ENCODE measurements at regions not wholly inside any gene's neighbourhood (a gene's known extent, or its start where the extent isn't known, plus 50 kb on each side); places are given as distances from the start of the nearest gene placed in this dataset.

GRCh38 chr3:181796641-181797040 lies 84.9 kb downstream of the SOX2 start:
- no peak for DNase-seq
- no CpG with 5 or more reads among the region's 3 CpGs for WGBS (ENCODE audit: insufficient coverage, low lambda C conversion rate)
- no peaks in the 10 kb centered on the region for H3K4me1 ChIP-seq (ENCODE audit: control insufficient read depth, insufficient read depth, low read length)
- H3K27me3 ChIP-seq (ENCODE audit: control insufficient read depth, insufficient read depth, low read length): no peaks in the 10 kb centered on the region
- H3K27ac ChIP-seq (ENCODE audit: low read length): no peak overlapping the region
- H3K36me3 ChIP-seq (ENCODE audit: control insufficient read depth, insufficient read depth, low read length): no peaks in the 10 kb centered on the region
- no peaks in the 10 kb centered on the region for H3K9me3 ChIP-seq (ENCODE audit: control insufficient read depth, low read depth, low read length)
- no peak overlapping the region for H3K4me3 ChIP-seq (ENCODE audit: low read length)

DNA sequence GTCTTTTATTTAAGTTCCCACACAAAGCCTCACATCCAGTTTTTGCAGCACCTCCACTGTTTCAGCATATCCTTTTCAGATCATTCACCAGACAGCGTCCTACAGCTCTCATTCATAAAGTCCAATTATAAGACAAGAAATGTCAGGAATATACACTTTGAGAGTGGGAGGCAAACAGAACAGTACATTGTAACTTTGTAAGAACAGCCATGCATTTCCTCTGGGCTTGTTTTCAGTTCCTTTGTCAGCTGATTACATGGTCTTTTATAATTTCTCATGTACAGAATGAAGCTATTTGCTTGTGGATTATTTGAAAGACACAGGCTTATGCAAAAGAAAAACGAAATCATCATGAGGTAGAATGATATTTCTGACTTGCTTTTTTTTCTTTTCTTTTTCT lies 85.7 kb downstream of the SOX2 start:
- H3K27me3 ChIP-seq (ENCODE audit: control insufficient read depth, insufficient read depth, low read length): no peaks in the 10 kb centered on the region
- H3K4me3 ChIP-seq (ENCODE audit: low read length): no peak overlapping the region
- WGBS (ENCODE audit: insufficient coverage, low lambda C conversion rate): 82% methylated on average over 2 of the region's 2 CpGs
- H3K9me3 ChIP-seq (ENCODE audit: control insufficient read depth, low read depth, low read length): no peaks in the 10 kb centered on the region
- H3K4me1 ChIP-seq (ENCODE audit: control insufficient read depth, insufficient read depth, low read length): no peaks in the 10 kb centered on the region
- no peak for DNase-seq
- H3K36me3 ChIP-seq (ENCODE audit: control insufficient read depth, insufficient read depth, low read length): no peaks in the 10 kb centered on the region
- H3K27ac ChIP-seq (ENCODE audit: low read length): no peak overlapping the region

- no peak overlapping the region for H3K4me3 ChIP-seq (ENCODE audit: low read length)
- H3K4me1 ChIP-seq (ENCODE audit: control insufficient read depth, insufficient read depth, low read length): no peaks in the 10 kb centered on the region
- H3K27me3 ChIP-seq (ENCODE audit: control insufficient read depth, insufficient read depth, low read length): no peaks in the 10 kb centered on the region
- no peaks in the 10 kb centered on the region for H3K9me3 ChIP-seq (ENCODE audit: control insufficient read depth, low read depth, low read length)
- no peak for DNase-seq
- no CpG with 5 or more reads among the region's 2 CpGs for WGBS (ENCODE audit: insufficient coverage, low lambda C conversion rate)
- H3K36me3 ChIP-seq (ENCODE audit: control insufficient read depth, insufficient read depth, low read length): no peaks in the 10 kb centered on the region
- no peak overlapping the region for H3K27ac ChIP-seq (ENCODE audit: low read length)
Measured at GRCh38 chr3:181805703-181806102, 94.0 kb downstream of the SOX2 start.

DNA sequence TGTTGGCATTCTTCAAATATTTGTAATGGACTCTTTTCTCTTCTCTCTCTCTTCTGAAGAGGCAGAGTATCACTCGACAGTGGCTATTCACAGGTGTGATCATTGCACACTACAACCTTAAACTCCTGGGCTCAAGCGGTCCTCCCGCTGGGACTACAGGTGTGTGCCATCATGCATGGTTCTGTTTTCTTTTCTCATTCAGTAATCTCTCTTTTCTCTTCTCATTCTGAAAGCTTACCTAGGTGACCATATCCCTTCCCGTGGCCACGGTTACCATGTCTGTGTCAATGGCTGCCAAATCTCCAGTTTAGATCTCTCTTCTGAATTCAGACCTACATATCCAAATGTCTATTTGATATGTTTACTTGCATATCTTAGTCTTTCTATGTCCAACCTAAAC lies 96.3 kb downstream of the SOX2 start:
- H3K4me1 ChIP-seq (ENCODE audit: control insufficient read depth, insufficient read depth, low read length): no peaks in the 10 kb centered on the region
- no peak for DNase-seq
- 100% methylated on average over 2 of the region's 5 CpGs for WGBS (ENCODE audit: insufficient coverage, low lambda C conversion rate)
- H3K36me3 ChIP-seq (ENCODE audit: control insufficient read depth, insufficient read depth, low read length): no peaks in the 10 kb centered on the region
- H3K27me3 ChIP-seq (ENCODE audit: control insufficient read depth, insufficient read depth, low read length): no peaks in the 10 kb centered on the region
- no peak overlapping the region for H3K27ac ChIP-seq (ENCODE audit: low read length)
- no peak overlapping the region for H3K4me3 ChIP-seq (ENCODE audit: low read length)
- no peaks in the 10 kb centered on the region for H3K9me3 ChIP-seq (ENCODE audit: control insufficient read depth, low read depth, low read length)

- no peak overlapping the region for H3K4me3 ChIP-seq (ENCODE audit: low read length)
- no CpG with 5 or more reads among the region's 4 CpGs for WGBS (ENCODE audit: insufficient coverage, low lambda C conversion rate)
- H3K9me3 ChIP-seq (ENCODE audit: control insufficient read depth, low read depth, low read length): no peaks in the 10 kb centered on the region
- DNase-seq: no peak
- no peaks in the 10 kb centered on the region for H3K27me3 ChIP-seq (ENCODE audit: control insufficient read depth, insufficient read depth, low read length)
- no peaks in the 10 kb centered on the region for H3K4me1 ChIP-seq (ENCODE audit: control insufficient read depth, insufficient read depth, low read length)
- H3K36me3 ChIP-seq (ENCODE audit: control insufficient read depth, insufficient read depth, low read length): no peaks in the 10 kb centered on the region
- H3K27ac ChIP-seq (ENCODE audit: low read length): no peak overlapping the region
Measured at GRCh38 chr3:181823716-181824115, 112.0 kb downstream of the SOX2 start.

GRCh38 chr3:181824961-181825360 lies 113.2 kb downstream of the SOX2 start:
- Histone ChIP-seq H3K27ac (ENCODE audit: low read length) (no peak overlapping the region), H3K4me1 (ENCODE audit: control insufficient read depth, insufficient read depth, low read length) (no peaks in the 10 kb centered on the region), H3K4me3 (ENCODE audit: low read length) (no peak overlapping the region), H3K9me3 (ENCODE audit: control insufficient read depth, low read depth, low read length) (no peaks in the 10 kb centered on the region), H3K36me3 (ENCODE audit: control insufficient read depth, insufficient read depth, low read length) (no peaks in the 10 kb centered on the region), H3K27me3 (ENCODE audit: control insufficient read depth, insufficient read depth, low read length) (no peaks in the 10 kb centered on the region)
- WGBS (ENCODE audit: insufficient coverage, low lambda C conversion rate): 90% methylated on average over 3 of the region's 10 CpGs
- no peak for DNase-seq

DNA sequence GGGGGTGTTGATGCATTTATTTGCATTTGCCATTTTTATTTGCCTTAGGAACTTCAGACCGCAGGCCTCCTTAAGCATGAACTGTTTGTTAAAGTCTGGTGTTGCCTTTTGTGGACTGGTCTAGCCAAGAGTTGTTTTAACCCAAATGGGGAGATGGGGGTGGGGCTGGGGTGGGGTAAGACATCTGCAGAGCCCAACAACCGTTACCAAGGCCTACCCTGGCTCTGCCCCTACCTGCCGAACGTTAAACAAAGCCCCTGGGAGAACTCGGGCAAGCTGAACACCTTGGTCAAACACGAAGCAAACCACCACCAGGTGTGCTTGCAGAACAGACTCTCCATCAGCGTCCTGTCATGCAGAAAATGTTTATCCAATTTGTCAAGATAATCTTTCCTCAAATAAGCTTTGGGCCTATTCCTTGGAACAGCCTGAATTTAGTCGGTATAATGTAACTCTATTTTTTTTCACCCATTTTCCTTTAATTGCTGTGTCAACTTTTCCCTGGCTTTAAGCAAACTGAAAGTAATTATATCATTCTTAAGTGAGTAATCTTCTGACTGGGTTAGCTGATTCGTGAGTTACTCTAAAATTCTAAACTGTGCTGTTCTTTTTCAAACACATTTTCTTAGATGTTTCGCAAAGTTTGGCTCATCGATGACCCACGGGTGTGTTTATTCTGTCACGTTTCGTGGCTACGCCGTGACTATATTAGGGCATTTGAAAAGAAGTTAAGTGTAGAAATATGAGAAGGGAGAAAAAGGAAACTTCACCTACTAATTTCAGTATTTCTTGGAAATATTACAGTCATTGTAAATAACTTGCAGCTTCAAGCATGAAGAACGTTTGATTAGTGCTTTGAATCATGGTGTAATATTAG lies 127.6 kb downstream of the SOX2 start:
- DNase-seq: peak in 1 of 2 donors; percentile 34
- H3K27ac ChIP-seq (ENCODE audit: low read length): no peak overlapping the region
- no peaks in the 10 kb centered on the region for H3K4me1 ChIP-seq (ENCODE audit: control insufficient read depth, insufficient read depth, low read length)
- H3K4me3 ChIP-seq (ENCODE audit: low read length): peak overlapping the region; percentile 16
- H3K36me3 ChIP-seq (ENCODE audit: control insufficient read depth, insufficient read depth, low read length): no peaks in the 10 kb centered on the region
- 0% methylated on average over 1 of the region's 17 CpGs for WGBS (ENCODE audit: insufficient coverage, low lambda C conversion rate)
- no peaks in the 10 kb centered on the region for H3K27me3 ChIP-seq (ENCODE audit: control insufficient read depth, insufficient read depth, low read length)
- no peaks in the 10 kb centered on the region for H3K9me3 ChIP-seq (ENCODE audit: control insufficient read depth, low read depth, low read length)

DNA sequence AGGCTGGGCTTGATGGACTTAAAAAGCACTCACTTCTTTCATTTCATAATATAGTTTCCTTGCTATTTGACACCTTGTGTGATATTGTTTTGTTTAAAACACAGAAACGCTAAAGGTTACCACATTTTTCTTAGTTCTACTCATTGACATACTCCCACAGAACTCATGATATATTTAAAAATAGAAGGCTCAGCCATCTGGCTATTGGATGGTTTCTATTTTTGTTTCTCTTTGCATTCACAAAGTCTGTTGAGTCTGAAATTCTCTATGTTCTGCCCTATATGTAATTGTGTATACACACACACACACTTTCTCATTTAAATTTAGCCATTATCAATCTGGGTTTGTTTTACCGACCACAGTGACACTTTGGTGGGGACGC lies 128.2 kb downstream of the SOX2 start:
- Histone ChIP-seq H3K9me3 (ENCODE audit: control insufficient read depth, low read depth, low read length) (no peaks in the 10 kb centered on the region), H3K27ac (ENCODE audit: low read length) (no peak overlapping the region), H3K4me3 (ENCODE audit: low read length) (no peak overlapping the region), H3K27me3 (ENCODE audit: control insufficient read depth, insufficient read depth, low read length) (no peaks in the 10 kb centered on the region), H3K36me3 (ENCODE audit: control insufficient read depth, insufficient read depth, low read length) (no peaks in the 10 kb centered on the region), H3K4me1 (ENCODE audit: control insufficient read depth, insufficient read depth, low read length) (no peaks in the 10 kb centered on the region)
- DNase-seq: no peak
- WGBS (ENCODE audit: insufficient coverage, low lambda C conversion rate): 67% methylated on average over 1 of the region's 3 CpGs

DNA sequence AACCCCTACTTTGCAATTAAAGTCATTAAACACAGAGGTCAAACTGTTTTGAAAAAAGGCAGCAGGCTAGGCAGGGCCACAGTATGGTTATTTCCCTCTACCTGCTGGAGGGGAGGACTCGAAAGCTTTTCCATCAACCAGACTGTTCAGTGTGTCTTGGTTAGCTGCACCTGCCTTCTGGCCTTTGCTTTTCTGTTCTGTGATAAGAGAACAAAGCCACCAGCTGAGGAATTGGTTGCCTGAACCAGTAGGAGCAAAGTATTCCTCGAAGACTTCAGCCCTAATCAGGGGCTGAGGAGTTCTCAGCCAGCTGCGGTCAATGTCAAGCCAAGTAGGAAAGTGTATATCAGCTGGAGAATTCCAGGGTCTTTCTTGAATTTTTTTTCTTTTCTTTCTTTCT lies 132.5 kb downstream of the SOX2 start:
- Histone ChIP-seq H3K36me3 (ENCODE audit: control insufficient read depth, insufficient read depth, low read length) (no peaks in the 10 kb centered on the region), H3K27me3 (ENCODE audit: control insufficient read depth, insufficient read depth, low read length) (no peaks in the 10 kb centered on the region), H3K4me3 (ENCODE audit: low read length) (no peak overlapping the region), H3K27ac (ENCODE audit: low read length) (no peak overlapping the region), H3K9me3 (ENCODE audit: control insufficient read depth, low read depth, low read length) (no peaks in the 10 kb centered on the region), H3K4me1 (ENCODE audit: control insufficient read depth, insufficient read depth, low read length) (no peaks in the 10 kb centered on the region)
- peak; percentile 8 to 50 for DNase-seq
- 0% methylated on average over 2 of the region's 3 CpGs for WGBS (ENCODE audit: insufficient coverage, low lambda C conversion rate)

- DNase-seq: no peak
- Histone ChIP-seq H3K27me3 (ENCODE audit: control insufficient read depth, insufficient read depth, low read length) (no peaks in the 10 kb centered on the region), H3K4me1 (ENCODE audit: control insufficient read depth, insufficient read depth, low read length) (peaks cover 8% of the 10 kb centered on the region), H3K4me3 (ENCODE audit: low read length) (no peak overlapping the region), H3K36me3 (ENCODE audit: control insufficient read depth, insufficient read depth, low read length) (no peaks in the 10 kb centered on the region), H3K9me3 (ENCODE audit: control insufficient read depth, low read depth, low read length) (no peaks in the 10 kb centered on the region), H3K27ac (ENCODE audit: low read length) (no peak overlapping the region)
- 80% methylated on average over 1 of the region's 3 CpGs for WGBS (ENCODE audit: insufficient coverage, low lambda C conversion rate)
Measured at GRCh38 chr3:181847276-181847675, 135.6 kb downstream of the SOX2 start.

DNA sequence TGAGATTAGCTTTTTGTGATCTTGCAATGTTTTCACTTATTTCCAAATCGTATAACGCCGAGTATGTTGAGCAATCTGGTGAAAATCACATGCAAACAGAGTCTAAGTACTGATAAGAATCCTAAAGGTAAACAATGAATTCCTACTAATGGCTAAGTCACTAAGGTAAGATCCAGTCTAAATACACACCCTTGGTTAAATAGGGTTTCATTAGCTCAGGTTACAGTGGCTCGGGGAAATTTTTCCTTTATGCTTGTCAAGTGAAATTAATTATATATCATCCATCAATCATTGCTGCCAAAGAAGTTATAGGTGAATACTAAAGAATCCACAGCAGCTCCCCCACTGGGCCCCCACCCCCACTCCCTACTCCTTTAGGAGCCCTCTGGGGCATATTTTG lies 139.3 kb downstream of the SOX2 start:
- H3K36me3 ChIP-seq (ENCODE audit: control insufficient read depth, insufficient read depth, low read length): no peaks in the 10 kb centered on the region
- peaks cover 8% of the 10 kb centered on the region for H3K4me1 ChIP-seq (ENCODE audit: control insufficient read depth, insufficient read depth, low read length)
- DNase-seq: peak; percentile 10 to 44
- WGBS (ENCODE audit: insufficient coverage, low lambda C conversion rate): 0% methylated on average over 2 of the region's 4 CpGs
- no peaks in the 10 kb centered on the region for H3K9me3 ChIP-seq (ENCODE audit: control insufficient read depth, low read depth, low read length)
- no peak overlapping the region for H3K27ac ChIP-seq (ENCODE audit: low read length)
- H3K27me3 ChIP-seq (ENCODE audit: control insufficient read depth, insufficient read depth, low read length): no peaks in the 10 kb centered on the region
- H3K4me3 ChIP-seq (ENCODE audit: low read length): no peak overlapping the region
